ENCODE measurements at regions not wholly inside any gene's neighbourhood (a gene's known extent, or its start where the extent isn't known, plus 50 kb on each side); places are given as distances from the start of the nearest gene placed in this dataset.

DNA sequence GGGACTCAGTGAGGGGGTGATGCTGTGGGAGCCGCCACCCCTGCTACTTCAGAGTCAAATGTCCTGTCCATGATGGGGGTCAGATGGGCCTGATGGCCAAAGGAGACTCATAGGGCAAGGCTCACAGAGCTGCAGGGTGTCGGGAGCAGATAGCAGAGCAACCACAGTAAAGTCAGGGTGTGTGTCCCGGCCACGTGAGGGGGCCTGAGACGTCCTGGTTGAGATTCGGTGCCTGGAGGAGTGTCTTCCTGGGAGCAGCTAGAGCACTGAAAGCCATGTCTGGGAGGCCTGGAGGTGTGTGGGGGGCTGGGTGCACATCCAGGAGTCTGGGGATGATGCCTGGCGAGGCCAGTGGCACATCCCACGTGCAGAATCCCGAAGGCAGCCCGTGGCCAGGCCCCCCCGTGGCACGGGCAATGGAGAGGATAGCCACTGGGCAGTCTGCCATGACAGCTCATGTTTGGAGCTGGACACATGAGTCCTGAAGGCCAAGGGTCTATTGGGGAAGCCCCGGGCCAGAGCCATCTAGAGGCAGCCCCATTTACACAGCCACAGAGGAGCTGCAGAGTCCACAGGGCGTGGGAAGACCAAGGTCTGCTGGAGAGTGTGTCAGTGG lies 308.0 kb upstream of the SFSWAP start:
- Histone ChIP-seq H3K4me2 (ENCODE audit: insufficient read depth, low read length) (no peak overlapping the region), H3K36me3 (ENCODE audit: insufficient read depth, low read length) (no peaks in the 10 kb centered on the region), H4K20me1 (ENCODE audit: insufficient read depth, low read length) (no peaks in the 10 kb centered on the region), H3K4me3 (ENCODE audit: insufficient read depth, low read length) (no peak overlapping the region), H3K4me1 (ENCODE audit: insufficient read depth, low read length) (no peaks in the 10 kb centered on the region), H3K27me3 (ENCODE audit: insufficient read depth, low read length) (no peaks in the 10 kb centered on the region), H3K79me2 (ENCODE audit: insufficient read depth, low read length) (no peaks in the 10 kb centered on the region), H3K27ac (ENCODE audit: low read depth, low read length) (no peak overlapping the region), H3K9me3 (ENCODE audit: low read depth, low read length) (no peaks in the 10 kb centered on the region), H2AFZ (ENCODE audit: low read length) (no peak overlapping the region)
- peak; percentile 39 for DNase-seq (ENCODE audit: insufficient read length, low spot score, missing footprints)
- TF ChIP-seq, protein P1, sequence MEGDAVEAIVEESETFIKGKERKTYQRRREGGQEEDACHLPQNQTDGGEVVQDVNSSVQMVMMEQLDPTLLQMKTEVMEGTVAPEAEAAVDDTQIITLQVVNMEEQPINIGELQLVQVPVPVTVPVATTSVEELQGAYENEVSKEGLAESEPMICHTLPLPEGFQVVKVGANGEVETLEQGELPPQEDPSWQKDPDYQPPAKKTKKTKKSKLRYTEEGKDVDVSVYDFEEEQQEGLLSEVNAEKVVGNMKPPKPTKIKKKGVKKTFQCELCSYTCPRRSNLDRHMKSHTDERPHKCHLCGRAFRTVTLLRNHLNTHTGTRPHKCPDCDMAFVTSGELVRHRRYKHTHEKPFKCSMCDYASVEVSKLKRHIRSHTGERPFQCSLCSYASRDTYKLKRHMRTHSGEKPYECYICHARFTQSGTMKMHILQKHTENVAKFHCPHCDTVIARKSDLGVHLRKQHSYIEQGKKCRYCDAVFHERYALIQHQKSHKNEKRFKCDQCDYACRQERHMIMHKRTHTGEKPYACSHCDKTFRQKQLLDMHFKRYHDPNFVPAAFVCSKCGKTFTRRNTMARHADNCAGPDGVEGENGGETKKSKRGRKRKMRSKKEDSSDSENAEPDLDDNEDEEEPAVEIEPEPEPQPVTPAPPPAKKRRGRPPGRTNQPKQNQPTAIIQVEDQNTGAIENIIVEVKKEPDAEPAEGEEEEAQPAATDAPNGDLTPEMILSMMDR (IDR thresholded peaks at IDR 0.05; ENCODE audit: extremely low read depth, low read depth, low read length) = no peak

GRCh38 chr12:131403676-131404075 lies 307.2 kb upstream of the SFSWAP start:
- peak; percentile 25 for DNase-seq (ENCODE audit: insufficient read length, low spot score, missing footprints)
- Histone ChIP-seq H3K79me2 (ENCODE audit: insufficient read depth, low read length) (no peaks in the 10 kb centered on the region), H3K4me3 (ENCODE audit: insufficient read depth, low read length) (no peak overlapping the region), H3K27me3 (ENCODE audit: insufficient read depth, low read length) (no peaks in the 10 kb centered on the region), H2AFZ (ENCODE audit: low read length) (no peak overlapping the region), H3K27ac (ENCODE audit: low read depth, low read length) (no peak overlapping the region), H3K9me3 (ENCODE audit: low read depth, low read length) (no peaks in the 10 kb centered on the region), H3K36me3 (ENCODE audit: insufficient read depth, low read length) (no peaks in the 10 kb centered on the region), H3K4me2 (ENCODE audit: insufficient read depth, low read length) (no peak overlapping the region), H4K20me1 (ENCODE audit: insufficient read depth, low read length) (no peaks in the 10 kb centered on the region), H3K4me1 (ENCODE audit: insufficient read depth, low read length) (no peaks in the 10 kb centered on the region)
- TF ChIP-seq, protein P1 (IDR thresholded peaks at IDR 0.05; ENCODE audit: extremely low read depth, low read depth, low read length) = no peak

GRCh38 chr12:131404705-131405104 lies 306.2 kb upstream of the SFSWAP start:
- TF ChIP-seq, protein P1 (IDR thresholded peaks at IDR 0.05; ENCODE audit: extremely low read depth, low read depth, low read length) = no peak
- Histone ChIP-seq H2AFZ (ENCODE audit: low read length) (no peak overlapping the region), H3K9me3 (ENCODE audit: low read depth, low read length) (no peaks in the 10 kb centered on the region), H3K36me3 (ENCODE audit: insufficient read depth, low read length) (no peaks in the 10 kb centered on the region), H3K27me3 (ENCODE audit: insufficient read depth, low read length) (no peaks in the 10 kb centered on the region), H3K27ac (ENCODE audit: low read depth, low read length) (no peak overlapping the region), H3K4me2 (ENCODE audit: insufficient read depth, low read length) (no peak overlapping the region), H3K79me2 (ENCODE audit: insufficient read depth, low read length) (no peaks in the 10 kb centered on the region), H3K4me1 (ENCODE audit: insufficient read depth, low read length) (no peaks in the 10 kb centered on the region), H4K20me1 (ENCODE audit: insufficient read depth, low read length) (no peaks in the 10 kb centered on the region), H3K4me3 (ENCODE audit: insufficient read depth, low read length) (no peak overlapping the region)
- DNase-seq (ENCODE audit: insufficient read length, low spot score, missing footprints) = no peak

DNA sequence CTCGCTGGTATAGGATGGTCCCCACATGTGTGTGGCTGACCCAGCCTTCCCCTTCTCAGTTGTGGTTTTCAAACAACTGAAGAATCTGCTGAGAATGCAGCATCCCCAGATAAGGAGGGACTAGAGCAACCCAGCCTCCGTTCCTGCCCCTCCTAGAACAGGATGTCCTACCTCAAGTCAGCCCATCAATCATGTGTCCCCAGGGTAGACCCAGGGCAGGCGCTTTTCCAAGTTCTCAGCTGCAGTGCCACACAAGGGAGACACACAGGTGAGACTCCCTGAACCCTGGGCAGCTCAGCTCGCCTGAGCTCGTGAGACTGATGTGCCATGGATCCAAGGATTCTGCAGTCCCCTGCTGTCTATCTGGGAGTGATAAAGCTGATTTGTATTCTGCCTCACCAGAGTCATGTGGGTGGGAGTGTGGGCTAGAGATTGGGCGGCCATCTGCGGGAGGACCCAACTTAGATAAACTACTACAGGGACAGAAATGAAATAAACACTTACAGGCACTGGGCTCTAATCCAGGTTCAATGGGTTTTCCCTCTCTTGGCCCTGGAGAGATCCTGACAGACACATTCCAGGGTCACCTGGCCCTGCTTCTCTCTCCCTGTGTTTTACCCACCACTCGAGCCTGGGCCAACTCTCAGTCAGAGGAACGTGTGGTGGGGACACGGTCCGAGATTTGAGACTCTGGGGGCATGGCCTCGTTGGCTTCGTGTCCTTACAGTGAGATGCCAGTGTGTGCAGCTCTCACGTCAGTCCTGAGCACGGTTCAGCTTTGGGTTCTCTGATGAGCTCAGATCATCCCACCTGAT lies 303.5 kb upstream of the SFSWAP start:
- Histone ChIP-seq H3K27ac (ENCODE audit: low read depth, low read length) (no peak overlapping the region), H3K27me3 (ENCODE audit: insufficient read depth, low read length) (no peaks in the 10 kb centered on the region), H2AFZ (ENCODE audit: low read length) (no peak overlapping the region), H3K9me3 (ENCODE audit: low read depth, low read length) (no peaks in the 10 kb centered on the region), H3K36me3 (ENCODE audit: insufficient read depth, low read length) (no peaks in the 10 kb centered on the region), H4K20me1 (ENCODE audit: insufficient read depth, low read length) (no peaks in the 10 kb centered on the region), H3K79me2 (ENCODE audit: insufficient read depth, low read length) (no peaks in the 10 kb centered on the region), H3K4me3 (ENCODE audit: insufficient read depth, low read length) (no peak overlapping the region), H3K4me2 (ENCODE audit: insufficient read depth, low read length) (no peak overlapping the region), H3K4me1 (ENCODE audit: insufficient read depth, low read length) (no peaks in the 10 kb centered on the region)
- TF ChIP-seq, protein P1 (IDR thresholded peaks at IDR 0.05; ENCODE audit: extremely low read depth, low read depth, low read length) = no peak
- peak; percentile 58 for DNase-seq (ENCODE audit: insufficient read length, low spot score, missing footprints)

Measured in osteoblast (primary cell).